Progenitor cell of endocrine pancreas (in vitro differentiated cells): ENCODE measurements at regions not wholly inside any gene's neighbourhood (a gene's known extent, or its start where the extent isn't known, plus 50 kb on each side); places are given as distances from the start of the nearest gene placed in this dataset.

Experiments used
- DNase-seq: peaks from one replicate; pipeline ENCODE4 v3.0.0; 2021; ENCODE audit warnings: low spot score; ENCODE audit not compliant: unreplicated experiment
- H3K27ac Mint-ChIP-seq: 2 replicates; pipeline ENCODE4 v1.8.0; 2021; ENCODE audit warnings: mild to moderate bottlenecking, moderate library complexity, mixed read lengths
- H3K27me3 Mint-ChIP-seq: 2 replicates; pipeline ENCODE4 v1.8.0; 2021; ENCODE audit warnings: mixed read lengths
- H3K36me3 Mint-ChIP-seq: 2 replicates; pipeline ENCODE4 v1.8.0; 2022; ENCODE audit warnings: mixed read lengths; ENCODE audit not compliant: insufficient read depth
- H3K4me1 Mint-ChIP-seq: 2 replicates; pipeline ENCODE4 v1.8.0; 2021; ENCODE audit warnings: low read depth, mixed read lengths
- H3K4me3 Mint-ChIP-seq: 2 replicates; pipeline ENCODE4 v1.8.0; 2021; ENCODE audit warnings: low read depth, mild to moderate bottlenecking, moderate library complexity, mixed read lengths
- H3K9me3 Mint-ChIP-seq: 2 replicates; pipeline ENCODE4 v1.8.0; 2021; ENCODE audit warnings: low read depth, mixed read lengths
- CTCF ChIP-seq: fragments of 200-600 bp; sonication (generic); IDR thresholded peaks from one replicate; pipeline ENCODE4 v1.5.0; 2021; ENCODE audit warnings: antibody characterized with exemption, mild to moderate bottlenecking; ENCODE audit not compliant: unreplicated experiment

GRCh38 chr6:147677647-147678046, 169.2 kb downstream of the SAMD5 start:
- Mint-ChIP-seq H3K36me3 (no peaks in the 10 kb centered on the region), H3K27ac (no peak overlapping the region), H3K4me3 (no peak overlapping the region), H3K9me3 (peaks cover 4% of the 10 kb centered on the region), H3K27me3 (no peaks in the 10 kb centered on the region), H3K4me1 (peaks cover 3% of the 10 kb centered on the region)
- DNase-seq, result no peak
- no peak for TF ChIP-seq CTCF

GRCh38 chr6:147678253-147678652, 169.8 kb downstream of the SAMD5 start:
- no peak for DNase-seq

GRCh38 chr6:147684906-147685305, 176.4 kb downstream of the SAMD5 start:
- H3K36me3 Mint-ChIP-seq, result no peaks in the 10 kb centered on the region
- peaks cover 5% of the 10 kb centered on the region for H3K4me1 Mint-ChIP-seq
- no peak for DNase-seq
- no peak overlapping the region for H3K27ac Mint-ChIP-seq
- no peaks in the 10 kb centered on the region for H3K27me3 Mint-ChIP-seq
- TF ChIP-seq CTCF, result no peak
- H3K4me3 Mint-ChIP-seq, result no peak overlapping the region
- peaks cover 4% of the 10 kb centered on the region for H3K9me3 Mint-ChIP-seq

More at GRCh38 chr6:147678253-147678652, 169.8 kb downstream of the SAMD5 start:
- no peak overlapping the region for H3K27ac Mint-ChIP-seq
- H3K9me3 Mint-ChIP-seq, result peaks cover 4% of the 10 kb centered on the region
- no peak overlapping the region for H3K4me3 Mint-ChIP-seq
- H3K36me3 Mint-ChIP-seq, result no peaks in the 10 kb centered on the region
- TF ChIP-seq CTCF, result no peak
- H3K27me3 Mint-ChIP-seq, result no peaks in the 10 kb centered on the region
- peaks cover 6% of the 10 kb centered on the region for H3K4me1 Mint-ChIP-seq

GRCh38 chr6:147689398-147689797, 180.9 kb downstream of the SAMD5 start:
- Mint-ChIP-seq H3K4me3 (no peak overlapping the region), H3K27ac (no peak overlapping the region), H3K36me3 (no peaks in the 10 kb centered on the region), H3K4me1 (no peaks in the 10 kb centered on the region), H3K9me3 (peaks cover 4% of the 10 kb centered on the region), H3K27me3 (no peaks in the 10 kb centered on the region)
- TF ChIP-seq CTCF, result no peak
- no peak for DNase-seq

GRCh38 chr6:147691446-147691845, 183.0 kb downstream of the SAMD5 start:
- H3K27ac Mint-ChIP-seq, result no peak overlapping the region
- H3K9me3 Mint-ChIP-seq, result no peaks in the 10 kb centered on the region

More at GRCh38 chr6:147691446-147691845, 183.0 kb downstream of the SAMD5 start:
- Mint-ChIP-seq H3K36me3 (no peaks in the 10 kb centered on the region), H3K4me1 (no peaks in the 10 kb centered on the region), H3K4me3 (no peak overlapping the region), H3K27me3 (no peaks in the 10 kb centered on the region)
- DNase-seq, result no peak
- TF ChIP-seq CTCF, result no peak
